Astrocyte (in vitro differentiated cells and primary cell): ENCODE measurements at regions not wholly inside any gene's neighbourhood (a gene's known extent, or its start where the extent isn't known, plus 50 kb on each side); places are given as distances from the start of the nearest gene placed in this dataset.

Source experiments
- DNase-seq: peaks from one replicate; pipeline ENCODE4 v3.0.0-alpha.2; 2010; ENCODE audit warnings: low read depth
- FAIRE-seq: peaks from 2 replicates; lab custom pipeline; 2011; peaks lifted over from hg19 to GRCh38; lab: Jason Lieb, UNC
- H2AFZ ChIP-seq: 2 replicates; pipeline ENCODE4 v1.6.0; 2012; ENCODE audit warnings: low read depth, low read length, inconsistent platforms
- H3K27ac ChIP-seq: 2 replicates; pipeline ENCODE4 v1.5.1; 2011; ENCODE audit warnings: low read depth, low read length, inconsistent platforms
- H3K27me3 ChIP-seq: 2 replicates; pipeline ENCODE4 v1.6.0; 2011; ENCODE audit warnings: low read length, inconsistent platforms; ENCODE audit not compliant: insufficient read depth
- H3K36me3 ChIP-seq: 2 replicates; pipeline ENCODE4 v1.5.1; 2011; ENCODE audit warnings: low read length, inconsistent platforms; ENCODE audit not compliant: insufficient read depth
- H3K4me1 ChIP-seq: 2 replicates; pipeline ENCODE4 v1.5.1; 2011; ENCODE audit warnings: low read length, inconsistent platforms; ENCODE audit not compliant: insufficient read depth
- H3K4me2 ChIP-seq: 2 replicates; pipeline ENCODE4 v1.6.0; 2012; ENCODE audit warnings: low read length, inconsistent platforms
- H3K4me3 ChIP-seq: 2 replicates; pipeline ENCODE4 v1.5.1; 2011; ENCODE audit warnings: low read depth, mild to moderate bottlenecking, low read length, inconsistent platforms; ENCODE audit not compliant: insufficient read depth
- H3K79me2 ChIP-seq: 2 replicates; pipeline ENCODE4 v1.6.0; 2012; ENCODE audit warnings: mild to moderate bottlenecking, low read length, inconsistent platforms; ENCODE audit not compliant: insufficient read depth
- H3K9ac ChIP-seq: 2 replicates; pipeline ENCODE4 v1.6.0; 2012; ENCODE audit warnings: mild to moderate bottlenecking, low read length, inconsistent platforms
- H3K9me3 ChIP-seq: 2 replicates; pipeline ENCODE4 v1.5.1; 2012; ENCODE audit warnings: low read depth, mild to moderate bottlenecking, low read length, inconsistent platforms; ENCODE audit not compliant: insufficient read depth
- H4K20me1 ChIP-seq: 2 replicates; pipeline ENCODE4 v1.6.0; 2012; ENCODE audit warnings: low read length, inconsistent platforms; ENCODE audit not compliant: insufficient read depth
- H3K27ac Mint-ChIP-seq: one replicate; pipeline ENCODE4 v1.8.0; 2021; ENCODE audit warnings: mild to moderate bottlenecking, mixed read lengths; ENCODE audit not compliant: unreplicated experiment
- H3K27me3 Mint-ChIP-seq: one replicate; pipeline ENCODE4 v1.8.0; 2021; ENCODE audit warnings: low read depth, mixed read lengths; ENCODE audit not compliant: unreplicated experiment
- H3K36me3 Mint-ChIP-seq: one replicate; pipeline ENCODE4 v1.8.0; 2021; ENCODE audit warnings: low read depth, mixed read lengths; ENCODE audit not compliant: unreplicated experiment
- H3K4me1 Mint-ChIP-seq: one replicate; pipeline ENCODE4 v1.8.0; 2021; ENCODE audit warnings: low read depth, mixed read lengths; ENCODE audit not compliant: unreplicated experiment
- H3K4me3 Mint-ChIP-seq: one replicate; pipeline ENCODE4 v1.8.0; 2021; ENCODE audit warnings: mild to moderate bottlenecking, moderate library complexity, mixed read lengths; ENCODE audit not compliant: unreplicated experiment
- H3K9me3 Mint-ChIP-seq: one replicate; pipeline ENCODE4 v1.8.0; 2021; ENCODE audit warnings: mild to moderate bottlenecking, mixed read lengths; ENCODE audit not compliant: unreplicated experiment
- EZH2 ChIP-seq: IDR thresholded peaks from 2 replicates; pipeline ENCODE4 v1.6.1; 2012; ENCODE audit warnings: mild to moderate bottlenecking, low read length, inconsistent platforms; ENCODE audit not compliant: insufficient read depth
- TF ChIP-seq, protein P1 (sequence below): IDR thresholded peaks from 2 replicates; pipeline ENCODE4 v1.5.1; 2011; ENCODE audit warnings: low read depth, mild to moderate bottlenecking, inconsistent platforms, low read length, moderate library complexity; ENCODE audit not compliant: insufficient read depth

DNA sequence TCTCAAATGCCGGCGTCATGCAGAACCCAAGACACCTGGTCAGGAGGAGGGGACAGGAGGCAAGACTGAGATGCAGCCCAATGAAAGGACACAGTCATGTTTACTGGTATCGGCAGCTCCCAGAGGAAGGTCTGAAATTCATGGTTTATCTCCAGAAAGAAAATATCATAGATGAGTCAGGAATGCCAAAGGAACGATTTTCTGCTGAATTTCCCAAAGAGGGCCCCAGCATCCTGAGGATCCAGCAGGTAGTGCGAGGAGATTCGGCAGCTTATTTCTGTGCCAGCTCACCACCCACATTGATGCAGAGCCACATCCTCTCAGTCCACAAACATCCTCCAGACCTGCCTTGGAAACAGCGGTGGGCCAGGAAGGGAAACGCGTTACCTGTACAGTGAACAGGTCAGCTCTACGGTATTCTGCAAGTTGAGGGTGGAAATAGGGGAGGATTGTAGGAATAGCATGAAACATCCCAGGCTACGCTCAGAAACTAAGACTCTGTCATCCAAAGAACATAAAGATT lies 133.1 kb upstream of the PRSS1 start:
- DNase-seq (no peak), FAIRE-seq (no peak)
- no peaks in the 10 kb centered on the region for H4K20me1 ChIP-seq
- peaks cover 15% of the 10 kb centered on the region for H3K27me3 Mint-ChIP-seq
- H3K4me3 Mint-ChIP-seq, result no peak overlapping the region
- peaks cover 2% of the 10 kb centered on the region for H3K4me1 Mint-ChIP-seq
- H3K4me2 ChIP-seq, result no peak overlapping the region
- no peak overlapping the region for H3K4me3 ChIP-seq
- H3K4me1 ChIP-seq, result no peaks in the 10 kb centered on the region
- H3K36me3 Mint-ChIP-seq, result no peaks in the 10 kb centered on the region
- no peak overlapping the region for H3K9ac ChIP-seq
- H2AFZ ChIP-seq, result no peak overlapping the region
- no peak for TF ChIP-seq EZH2
- TF ChIP-seq, protein P1, sequence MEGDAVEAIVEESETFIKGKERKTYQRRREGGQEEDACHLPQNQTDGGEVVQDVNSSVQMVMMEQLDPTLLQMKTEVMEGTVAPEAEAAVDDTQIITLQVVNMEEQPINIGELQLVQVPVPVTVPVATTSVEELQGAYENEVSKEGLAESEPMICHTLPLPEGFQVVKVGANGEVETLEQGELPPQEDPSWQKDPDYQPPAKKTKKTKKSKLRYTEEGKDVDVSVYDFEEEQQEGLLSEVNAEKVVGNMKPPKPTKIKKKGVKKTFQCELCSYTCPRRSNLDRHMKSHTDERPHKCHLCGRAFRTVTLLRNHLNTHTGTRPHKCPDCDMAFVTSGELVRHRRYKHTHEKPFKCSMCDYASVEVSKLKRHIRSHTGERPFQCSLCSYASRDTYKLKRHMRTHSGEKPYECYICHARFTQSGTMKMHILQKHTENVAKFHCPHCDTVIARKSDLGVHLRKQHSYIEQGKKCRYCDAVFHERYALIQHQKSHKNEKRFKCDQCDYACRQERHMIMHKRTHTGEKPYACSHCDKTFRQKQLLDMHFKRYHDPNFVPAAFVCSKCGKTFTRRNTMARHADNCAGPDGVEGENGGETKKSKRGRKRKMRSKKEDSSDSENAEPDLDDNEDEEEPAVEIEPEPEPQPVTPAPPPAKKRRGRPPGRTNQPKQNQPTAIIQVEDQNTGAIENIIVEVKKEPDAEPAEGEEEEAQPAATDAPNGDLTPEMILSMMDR, result no peak
- H3K27ac Mint-ChIP-seq, result no peak overlapping the region
- H3K9me3 Mint-ChIP-seq, result no peaks in the 10 kb centered on the region
- H3K36me3 ChIP-seq, result no peaks in the 10 kb centered on the region
- no peaks in the 10 kb centered on the region for H3K79me2 ChIP-seq
- peaks cover under 1% of the 10 kb centered on the region for H3K27me3 ChIP-seq
- H3K27ac ChIP-seq, result no peak overlapping the region
- H3K9me3 ChIP-seq, result no peaks in the 10 kb centered on the region

DNA sequence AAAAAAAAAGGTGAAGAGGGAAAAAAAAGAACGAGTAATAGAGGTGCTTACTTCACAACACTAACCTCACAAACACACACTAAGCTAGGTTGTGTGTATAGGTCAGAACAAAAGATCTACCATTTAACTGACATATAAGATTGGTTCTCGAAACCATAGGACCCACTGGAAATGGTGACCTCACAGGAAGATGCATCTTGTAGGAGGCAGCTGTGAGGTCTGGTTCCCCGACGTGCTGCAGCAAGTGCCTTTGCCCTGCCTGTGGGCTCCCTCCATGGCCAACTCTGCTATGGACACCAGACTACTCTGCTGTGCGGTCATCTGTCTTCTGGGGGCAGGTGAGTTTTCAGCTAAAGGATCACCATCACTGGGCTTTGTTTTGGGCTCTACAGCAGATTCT lies 133.8 kb upstream of the PRSS1 start:
- Histone ChIP-seq H3K4me1 (no peaks in the 10 kb centered on the region), H3K4me2 (no peak overlapping the region), H3K4me3 (no peak overlapping the region), H4K20me1 (no peaks in the 10 kb centered on the region), H3K27ac (no peak overlapping the region), H3K9ac (no peak overlapping the region), H3K27me3 (no peaks in the 10 kb centered on the region), H3K36me3 (no peaks in the 10 kb centered on the region), H2AFZ (no peak overlapping the region), H3K9me3 (no peaks in the 10 kb centered on the region), H3K79me2 (no peaks in the 10 kb centered on the region)
- H3K4me3 Mint-ChIP-seq, result no peak overlapping the region
- H3K9me3 Mint-ChIP-seq, result no peaks in the 10 kb centered on the region
- H3K36me3 Mint-ChIP-seq, result no peaks in the 10 kb centered on the region
- FAIRE-seq (no peak), DNase-seq (no peak)
- TF ChIP-seq EZH2, result no peak
- TF ChIP-seq, protein P1, result no peak
- peaks cover 2% of the 10 kb centered on the region for H3K4me1 Mint-ChIP-seq
- no peak overlapping the region for H3K27ac Mint-ChIP-seq
- peaks cover 15% of the 10 kb centered on the region for H3K27me3 Mint-ChIP-seq

DNA sequence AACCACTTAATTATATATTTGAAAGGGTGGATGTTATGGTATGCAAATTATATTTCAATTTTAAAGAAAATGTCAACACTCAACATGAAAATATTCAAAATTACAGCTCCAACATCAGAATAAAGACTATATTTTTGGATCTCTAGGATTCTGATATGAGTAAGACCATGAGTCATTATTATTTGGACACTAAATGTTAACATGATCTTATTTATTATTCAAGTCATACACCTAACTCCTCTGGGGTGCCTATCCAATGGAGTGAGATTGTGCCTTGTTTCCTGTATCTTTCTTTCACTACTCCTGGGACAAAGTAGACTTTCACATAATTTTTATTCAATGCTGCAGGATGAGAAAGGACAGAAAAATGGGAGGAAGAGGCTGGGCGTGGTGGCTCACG lies 135.2 kb upstream of the PRSS1 start:
- Histone ChIP-seq H3K9me3 (no peaks in the 10 kb centered on the region), H3K4me1 (no peaks in the 10 kb centered on the region), H3K27ac (no peak overlapping the region), H3K27me3 (no peaks in the 10 kb centered on the region), H2AFZ (no peak overlapping the region), H3K4me2 (no peak overlapping the region), H3K4me3 (no peak overlapping the region), H3K79me2 (no peaks in the 10 kb centered on the region), H4K20me1 (no peaks in the 10 kb centered on the region), H3K9ac (no peak overlapping the region), H3K36me3 (no peaks in the 10 kb centered on the region)
- no peak for TF ChIP-seq EZH2
- TF ChIP-seq, protein P1, result no peak
- H3K4me3 Mint-ChIP-seq, result no peak overlapping the region
- FAIRE-seq (no peak), DNase-seq (no peak)
- peaks cover 14% of the 10 kb centered on the region for H3K27me3 Mint-ChIP-seq
- H3K4me1 Mint-ChIP-seq, result peaks cover 2% of the 10 kb centered on the region
- no peaks in the 10 kb centered on the region for H3K9me3 Mint-ChIP-seq
- H3K36me3 Mint-ChIP-seq, result no peaks in the 10 kb centered on the region
- H3K27ac Mint-ChIP-seq, result no peak overlapping the region
